H1 (cell line): ENCODE measurements at regions not wholly inside any gene's neighbourhood (a gene's known extent, or its start where the extent isn't known, plus 50 kb on each side); places are given as distances from the start of the nearest gene placed in this dataset.

Experiments used
- CTBP2 ChIP-seq: IDR thresholded peaks from 2 replicates; pipeline ENCODE4 v1.7.0; 2011; ENCODE audit warnings: borderline replicate concordance, mild to moderate bottlenecking, moderate library complexity, mixed read lengths, low read length; ENCODE audit not compliant: insufficient read depth, insufficient read length

GRCh38 chr7:131002600-131002999 is 268.6 kb upstream of the KLF14 start (continued):
- no peak for TF ChIP-seq CTBP2
- TF ChIP-seq, all 59 proteins: peak for 0
